Stimulated activated CD8-positive, alpha-beta memory T cell treated with anti-CD3 and anti-CD28 coated beads, Interleukin-15, amount 100 ng/mL, for 48 hours (primary cell): ENCODE measurements at regions not wholly inside any gene's neighbourhood (a gene's known extent, or its start where the extent isn't known, plus 50 kb on each side); places are given as distances from the start of the nearest gene placed in this dataset.

Source experiments
- DNase-seq, 2 donors: peaks; one replicate each; pipeline ENCODE4 v3.0.0-alpha.2; 2020; ENCODE audit warnings: low read depth in 2 of 2

- DNase-seq: no peak
These were observed 1441.4 kb downstream of the AACS start for GRCh38 chr12:126506426-126507182.

GRCh38 chr12:126507231-126507630 lies 1442.0 kb downstream of the AACS start:
- DNase-seq: no peak

DNA sequence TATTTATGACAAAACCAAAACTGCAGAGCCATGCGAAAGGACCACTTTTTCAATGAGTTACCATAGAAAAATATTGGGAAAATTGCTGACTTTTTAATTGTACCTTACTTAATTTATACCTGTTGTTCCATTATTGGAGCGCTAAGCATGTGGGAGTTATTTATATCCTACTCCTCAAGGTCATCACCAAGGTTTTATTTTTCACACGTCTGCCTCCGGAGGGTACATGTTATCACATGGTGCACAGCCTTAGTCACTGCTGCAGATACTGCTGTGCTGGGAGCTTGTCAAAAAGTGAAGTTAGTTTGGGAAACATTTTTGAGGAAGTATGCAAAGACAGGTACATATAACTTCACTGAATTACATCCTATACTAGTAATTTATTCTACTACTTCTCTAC lies 1444.3 kb downstream of the AACS start:
- DNase-seq: no peak

- no peak for DNase-seq
These were observed 1445.4 kb downstream of the AACS start for GRCh38 chr12:126510630-126511029.

DNA sequence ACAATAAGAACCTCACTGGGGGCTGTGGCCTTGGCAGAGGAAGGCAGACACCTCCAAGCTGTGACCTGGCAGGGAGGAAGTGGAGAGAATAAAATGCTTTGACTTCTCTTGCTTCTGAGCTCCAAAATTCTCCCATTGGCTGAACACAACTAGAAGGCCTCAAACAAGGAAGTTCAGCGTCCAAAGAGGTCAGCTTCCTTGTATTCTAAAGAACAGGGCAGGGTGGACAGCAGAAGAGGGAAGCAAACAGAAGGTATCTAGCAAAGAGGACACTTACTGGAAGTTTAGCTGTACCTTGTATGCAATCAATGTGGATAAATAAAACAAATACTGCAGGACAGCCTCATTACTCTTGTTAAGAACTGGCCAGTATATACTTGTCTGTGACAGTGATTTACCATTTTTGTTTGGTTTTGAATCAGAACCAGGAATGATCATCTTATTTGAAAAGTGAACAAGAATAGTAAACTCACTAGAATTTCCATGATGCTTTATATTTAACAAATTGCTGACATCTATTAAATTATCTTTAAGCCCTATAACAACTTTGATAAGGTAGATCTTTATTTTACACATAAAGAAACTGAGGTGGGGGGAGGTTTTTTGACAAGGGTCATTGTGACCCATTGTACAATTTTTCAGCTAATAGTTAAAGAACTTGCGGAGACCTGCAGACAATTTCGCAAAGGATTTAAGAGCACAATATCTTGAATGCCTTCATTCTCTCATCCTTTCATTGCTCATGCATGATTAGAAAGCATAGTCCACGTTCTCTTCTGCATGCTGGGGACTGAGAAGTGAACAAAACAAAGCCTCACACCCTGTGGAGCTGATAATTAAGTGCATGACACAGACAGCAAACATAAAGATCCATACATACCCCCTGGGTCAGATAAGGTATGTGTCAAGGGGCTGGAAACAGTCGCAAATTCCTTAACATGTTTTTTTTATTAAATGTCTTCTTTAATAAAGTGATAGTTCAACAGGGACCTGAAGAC lies 1448.0 kb downstream of the AACS start:
- no peak for DNase-seq

- DNase-seq: no peak
These were observed 1453.5 kb downstream of the AACS start for GRCh38 chr12:126518596-126519200.

GRCh38 chr12:126519833-126520232 lies 1454.6 kb downstream of the AACS start:
- no peak for DNase-seq

- no peak for DNase-seq
These were observed 1458.7 kb downstream of the AACS start for GRCh38 chr12:126523891-126524290.

- no peak for DNase-seq
These were observed 1469.3 kb downstream of the AACS start for GRCh38 chr12:126534495-126534894.

DNA sequence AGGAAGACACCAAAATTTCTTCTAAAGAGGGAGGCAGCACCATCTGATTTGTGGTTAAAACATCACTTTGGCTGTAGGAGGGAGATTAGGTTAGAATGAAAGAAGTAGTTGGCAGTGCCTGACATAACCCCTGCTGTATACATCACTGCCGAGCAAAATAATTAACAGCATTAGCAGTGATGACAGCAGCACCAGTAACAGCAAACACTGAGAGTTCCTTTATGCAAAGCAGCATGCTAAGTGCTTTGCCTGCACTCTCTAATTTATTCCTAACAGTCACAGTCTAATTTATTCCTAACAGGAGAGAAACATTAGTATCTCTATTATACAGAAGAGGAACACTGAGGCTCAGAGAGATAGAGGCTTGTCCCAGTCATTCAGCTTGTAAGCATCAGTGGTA lies 1469.7 kb downstream of the AACS start:
- DNase-seq: no peak

DNA sequence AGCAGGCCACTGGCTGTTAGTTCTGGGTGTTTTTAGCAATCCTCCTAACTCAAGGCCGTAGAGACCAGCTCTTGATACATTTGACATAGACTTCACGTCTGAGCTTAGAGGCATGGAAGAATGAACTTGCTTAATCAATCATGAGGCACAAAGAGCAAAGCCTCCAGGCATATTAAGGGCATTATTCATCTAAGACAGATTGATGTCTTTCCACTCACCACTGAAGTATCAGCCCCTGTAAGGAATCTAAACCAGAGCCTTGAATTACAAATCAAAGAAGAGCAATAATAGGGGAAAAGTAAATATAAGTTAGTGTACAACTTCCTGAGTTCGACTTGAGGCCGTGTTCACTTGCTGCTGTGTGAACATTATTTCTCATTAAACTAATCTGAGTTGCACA lies 1470.7 kb downstream of the AACS start:
- DNase-seq: no peak

GRCh38 chr12:126537961-126538530 lies 1472.8 kb downstream of the AACS start:
- DNase-seq: no peak

GRCh38 chr12:126538888-126539287 lies 1473.7 kb downstream of the AACS start:
- DNase-seq: no peak

GRCh38 chr12:126545411-126545810 lies 1480.2 kb downstream of the AACS start:
- DNase-seq: no peak

DNA sequence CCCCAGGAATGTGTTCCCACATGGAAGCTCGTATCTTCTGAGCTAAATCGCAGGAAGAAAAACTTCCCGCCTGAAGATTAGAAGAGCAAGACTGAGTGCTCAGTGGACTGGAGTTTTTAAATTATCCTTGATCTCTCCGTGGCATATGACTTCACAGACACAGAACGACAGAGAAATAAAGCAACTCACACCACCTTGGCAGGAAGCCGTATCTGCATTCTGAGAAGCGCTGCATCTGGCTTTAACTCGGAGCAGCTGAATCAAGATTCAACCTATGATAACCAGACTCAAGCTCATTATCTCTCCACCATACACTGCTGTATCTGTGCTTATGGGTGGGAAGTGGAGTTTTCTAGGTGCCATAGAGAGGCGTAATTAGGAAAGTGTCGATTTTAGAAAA lies 1482.7 kb downstream of the AACS start:
- DNase-seq: no peak

DNA sequence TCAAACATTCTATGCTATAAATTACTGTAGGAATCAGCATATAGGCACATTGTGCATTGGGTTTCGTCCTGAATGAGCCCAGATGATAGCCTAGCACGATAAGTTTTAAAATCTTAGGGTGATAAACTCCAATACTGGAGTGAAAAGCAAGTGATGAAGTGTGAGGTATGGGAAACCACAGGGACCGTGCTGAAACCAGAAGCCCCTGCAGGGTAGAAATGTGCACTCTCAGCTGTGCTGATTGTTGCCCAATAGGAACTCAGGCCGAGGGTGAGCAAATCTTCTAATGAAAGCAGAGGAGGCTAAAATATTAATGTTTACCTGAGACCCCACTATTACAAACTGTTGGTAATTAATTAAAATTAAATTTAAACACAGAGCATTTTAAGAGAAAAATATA lies 1486.6 kb downstream of the AACS start:
- no peak for DNase-seq

GRCh38 chr12:126554625-126555024 lies 1489.4 kb downstream of the AACS start:
- DNase-seq: no peak

DNA sequence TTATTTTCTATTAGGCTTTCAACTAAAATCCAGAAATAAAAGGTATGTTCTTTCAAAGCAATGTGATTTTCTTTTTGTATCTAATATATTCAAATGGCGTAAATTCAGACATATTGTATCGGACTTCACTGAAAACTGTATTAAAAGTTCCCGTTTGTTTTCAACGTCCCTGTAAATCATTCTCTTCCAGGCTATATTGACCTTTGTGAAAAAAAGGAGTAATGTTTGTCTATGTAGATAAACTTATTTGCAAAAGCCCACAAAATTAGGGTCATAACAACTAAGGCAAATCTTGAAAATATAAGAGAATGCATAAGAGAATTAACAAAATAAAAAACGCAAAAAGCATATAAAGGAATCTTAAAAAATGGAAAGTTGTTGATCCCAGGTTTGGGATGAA lies 1492.4 kb downstream of the AACS start:
- no peak for DNase-seq

DNA sequence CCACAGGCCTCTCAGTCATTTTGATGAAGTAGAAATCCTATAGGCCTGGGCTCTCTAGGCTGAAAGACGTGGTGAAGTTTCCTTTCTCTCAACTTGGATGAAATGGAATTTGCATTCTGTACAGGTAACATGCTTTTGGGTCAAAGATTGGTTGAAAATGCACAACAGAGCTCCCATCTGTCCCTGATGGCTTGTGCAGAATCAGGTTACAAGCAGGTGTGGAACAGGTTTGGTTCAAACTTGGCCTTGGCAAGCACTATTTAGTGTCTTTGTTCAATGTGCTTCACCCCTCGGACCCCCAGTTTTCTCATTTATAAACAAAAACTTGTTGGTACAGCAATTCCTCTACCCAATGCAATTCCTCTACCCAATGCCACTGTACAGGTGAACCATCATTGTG lies 1493.0 kb downstream of the AACS start:
- no peak for DNase-seq

DNA sequence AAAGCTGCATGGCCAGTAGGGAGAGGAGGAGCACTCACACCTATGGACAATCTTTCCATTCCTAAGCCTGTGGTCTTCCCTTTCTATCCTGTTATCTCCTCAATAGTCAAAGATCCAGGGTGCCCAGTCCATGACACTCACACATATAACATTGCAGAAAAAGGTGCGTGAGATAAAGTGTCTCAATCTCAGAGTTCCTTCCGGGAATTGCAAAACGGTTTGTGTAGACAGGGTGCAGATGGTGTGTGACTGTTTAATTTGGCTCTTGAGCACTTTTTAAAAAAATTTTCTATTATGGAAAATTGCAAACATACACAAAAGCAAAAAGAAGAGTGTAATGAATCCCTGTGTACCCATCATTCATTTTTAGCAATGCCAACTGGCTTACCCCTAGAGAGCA lies 1493.6 kb downstream of the AACS start:
- no peak for DNase-seq

GRCh38 chr12:126567016-126567415 lies 1501.8 kb downstream of the AACS start:
- no peak for DNase-seq

- no peak for DNase-seq
These were observed 1504.5 kb downstream of the AACS start for GRCh38 chr12:126569706-126570105.
